AG10803 (cell line): ENCODE measurements at regions not wholly inside any gene's neighbourhood (a gene's known extent, or its start where the extent isn't known, plus 50 kb on each side); places are given as distances from the start of the nearest gene placed in this dataset.

ENCODE experiments used
- DNase-seq: peaks from one replicate; pipeline ENCODE4 v3.0.0; 2010; ENCODE audit warnings: low read depth
- H3K4me3 ChIP-seq: 2 replicates; pipeline ENCODE4 v1.5.1; 2011; ENCODE audit warnings: mild to moderate bottlenecking, low read length, control low read depth
- TF ChIP-seq, protein P1 (sequence below): conservative IDR thresholded peaks from 2 replicates; pipeline ENCODE4 v1.5.1; 2011; ENCODE audit warnings: mild to moderate bottlenecking, low read length, control low read depth, inconsistent platforms

DNA sequence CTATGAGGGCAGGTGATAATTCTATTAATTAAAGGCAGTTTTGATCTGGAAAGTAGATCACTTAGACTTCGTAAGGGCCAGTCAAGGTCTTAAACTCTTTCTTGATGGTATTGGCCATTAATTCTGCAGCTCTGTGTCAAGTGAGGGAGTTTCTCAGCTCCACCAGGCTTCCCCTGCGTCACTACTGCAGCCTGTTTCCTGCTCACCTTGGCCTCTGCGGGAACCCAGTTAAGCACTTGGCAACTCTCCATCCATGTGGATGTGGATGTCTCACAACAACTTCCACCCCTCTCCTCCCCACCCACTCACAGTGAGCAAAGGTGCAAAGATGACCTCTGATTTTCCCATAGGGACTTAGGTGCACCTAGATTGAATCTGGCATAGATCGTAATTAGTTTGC is 191.6 kb downstream of the PLK2 start:
- no peak overlapping the region for H3K4me3 ChIP-seq
- TF ChIP-seq, protein P1, sequence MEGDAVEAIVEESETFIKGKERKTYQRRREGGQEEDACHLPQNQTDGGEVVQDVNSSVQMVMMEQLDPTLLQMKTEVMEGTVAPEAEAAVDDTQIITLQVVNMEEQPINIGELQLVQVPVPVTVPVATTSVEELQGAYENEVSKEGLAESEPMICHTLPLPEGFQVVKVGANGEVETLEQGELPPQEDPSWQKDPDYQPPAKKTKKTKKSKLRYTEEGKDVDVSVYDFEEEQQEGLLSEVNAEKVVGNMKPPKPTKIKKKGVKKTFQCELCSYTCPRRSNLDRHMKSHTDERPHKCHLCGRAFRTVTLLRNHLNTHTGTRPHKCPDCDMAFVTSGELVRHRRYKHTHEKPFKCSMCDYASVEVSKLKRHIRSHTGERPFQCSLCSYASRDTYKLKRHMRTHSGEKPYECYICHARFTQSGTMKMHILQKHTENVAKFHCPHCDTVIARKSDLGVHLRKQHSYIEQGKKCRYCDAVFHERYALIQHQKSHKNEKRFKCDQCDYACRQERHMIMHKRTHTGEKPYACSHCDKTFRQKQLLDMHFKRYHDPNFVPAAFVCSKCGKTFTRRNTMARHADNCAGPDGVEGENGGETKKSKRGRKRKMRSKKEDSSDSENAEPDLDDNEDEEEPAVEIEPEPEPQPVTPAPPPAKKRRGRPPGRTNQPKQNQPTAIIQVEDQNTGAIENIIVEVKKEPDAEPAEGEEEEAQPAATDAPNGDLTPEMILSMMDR = no peak
- DNase-seq = no peak

- TF ChIP-seq, protein P1 = no peak
- H3K4me3 ChIP-seq = no peak overlapping the region
- DNase-seq = peak; percentile 10
These were observed 193.5 kb downstream of the PLK2 start for GRCh38 chr5:58266402-58266801.

GRCh38 chr5:58265246-58265930 is 194.5 kb downstream of the PLK2 start:
- H3K4me3 ChIP-seq = no peak overlapping the region
- TF ChIP-seq, protein P1 = no peak
- DNase-seq = no peak

DNA sequence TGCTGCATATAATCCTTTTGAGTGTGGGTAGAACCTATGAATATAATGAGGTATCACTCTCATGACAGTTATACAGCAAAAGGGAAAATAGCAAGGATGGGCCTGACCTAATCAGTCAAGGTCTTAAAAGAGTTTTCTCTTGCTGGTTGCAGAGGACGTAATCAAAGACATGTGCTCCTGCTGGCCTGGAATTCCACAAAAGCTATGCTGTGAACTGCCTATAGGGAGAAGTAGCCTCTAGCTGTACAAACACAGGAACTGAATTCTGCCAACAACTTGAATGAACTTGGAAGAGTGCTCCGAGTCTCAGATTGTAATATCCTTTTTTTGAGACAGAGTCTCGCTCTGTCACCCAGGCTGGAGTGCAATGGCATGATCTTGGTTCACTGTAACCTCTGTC is 195.6 kb downstream of the PLK2 start:
- no peak overlapping the region for H3K4me3 ChIP-seq
- TF ChIP-seq, protein P1 = no peak
- DNase-seq = no peak

DNA sequence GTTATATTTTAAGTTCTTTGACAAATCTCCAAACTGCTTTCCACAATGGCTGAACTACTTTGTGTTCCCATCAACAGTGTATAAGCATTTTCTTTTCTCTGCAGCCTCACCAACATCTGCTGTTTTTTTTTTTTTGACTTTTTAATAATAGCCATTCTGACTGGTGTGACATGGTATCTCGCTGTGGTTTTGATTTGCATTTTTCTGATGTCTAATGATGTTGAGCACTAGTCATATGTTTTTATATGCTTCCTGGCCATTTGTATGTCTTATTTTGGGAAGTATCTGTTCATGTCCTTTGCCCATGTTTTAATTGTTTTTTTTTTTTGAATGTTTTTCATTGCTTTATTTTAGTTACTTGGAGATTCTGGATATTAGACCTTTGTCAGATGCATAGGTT is 196.6 kb downstream of the PLK2 start:
- no peak for DNase-seq
- H3K4me3 ChIP-seq = no peak overlapping the region
- TF ChIP-seq, protein P1 = no peak

GRCh38 chr5:58262226-58262625 is 197.7 kb downstream of the PLK2 start:
- peak; percentile 38 for DNase-seq
- H3K4me3 ChIP-seq = no peak overlapping the region
- TF ChIP-seq, protein P1 = no peak

DNA sequence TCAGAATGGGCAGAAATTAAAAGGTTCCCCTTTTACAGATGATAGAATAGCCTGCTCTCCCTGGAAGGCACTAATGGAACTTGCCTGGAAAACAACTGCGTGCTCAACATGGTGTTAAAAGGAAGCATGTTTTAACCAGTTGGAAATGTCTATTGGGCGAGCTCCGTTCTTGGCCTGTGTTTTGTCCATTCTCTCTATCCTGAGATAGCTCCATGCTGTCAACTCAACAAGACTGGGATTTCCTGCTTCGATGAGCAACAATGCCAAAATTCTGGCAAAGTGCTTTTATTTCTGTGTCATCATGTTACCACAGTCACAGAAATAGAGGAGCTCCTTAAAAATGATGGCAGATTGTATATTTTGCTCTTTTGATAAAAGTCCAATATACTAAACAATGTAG is 198.3 kb downstream of the PLK2 start:
- no peak overlapping the region for H3K4me3 ChIP-seq
- peak; percentile 76 for DNase-seq
- TF ChIP-seq, protein P1 = no peak
